GM12874 (cell line): ENCODE measurements at regions not wholly inside any gene's neighbourhood (a gene's known extent, or its start where the extent isn't known, plus 50 kb on each side); places are given as distances from the start of the nearest gene placed in this dataset.

ENCODE experiments used
- CTCF ChIP-seq: IDR thresholded peaks from 2 replicates; pipeline ENCODE4 v1.5.1; 2011; ENCODE audit warnings: low read depth, mild to moderate bottlenecking, control low read depth, low read length, moderate library complexity; ENCODE audit not compliant: insufficient read depth

GRCh38 chr10:63675171-63675570 lies 154.0 kb downstream of the REEP3 start:
- no peak for TF ChIP-seq CTCF

GRCh38 chr10:63677001-63677400 lies 155.8 kb downstream of the REEP3 start:
- TF ChIP-seq CTCF: no peak

- no peak for TF ChIP-seq CTCF
Measured at GRCh38 chr10:63681993-63682697, 160.9 kb downstream of the REEP3 start.

- no peak for TF ChIP-seq CTCF
Measured at GRCh38 chr10:63683223-63683622, 162.0 kb downstream of the REEP3 start.

- no peak for TF ChIP-seq CTCF
Measured at GRCh38 chr10:63683686-63684085, 162.5 kb downstream of the REEP3 start.

GRCh38 chr10:63684257-63684936 lies 163.2 kb downstream of the REEP3 start:
- TF ChIP-seq CTCF: no peak

GRCh38 chr10:63689768-63690167 lies 168.6 kb downstream of the REEP3 start:
- no peak for TF ChIP-seq CTCF
